ENCODE measurements at regions not wholly inside any gene's neighbourhood (a gene's known extent, or its start where the extent isn't known, plus 50 kb on each side); places are given as distances from the start of the nearest gene placed in this dataset.

- no peak for TF ChIP-seq CTCF (IDR thresholded peaks at IDR 0.05; ENCODE audit: unreplicated experiment)
- intact Hi-C loops (cut with micrococcal nuclease; ENCODE audit: unreplicated experiment), result no loop called here
- no peak overlapping the region for H3K27ac Mint-ChIP-seq (ENCODE audit: unreplicated experiment)
- peaks cover 33% of the 10 kb centered on the region for H3K27me3 Mint-ChIP-seq (ENCODE audit: unreplicated experiment)
- H3K9me3 Mint-ChIP-seq (ENCODE audit: low read depth, unreplicated experiment), result no peaks in the 10 kb centered on the region
- no peak for DNase-seq
- H3K36me3 Mint-ChIP-seq (ENCODE audit: insufficient read depth, unreplicated experiment), result no peaks in the 10 kb centered on the region
- H3K4me1 Mint-ChIP-seq (ENCODE audit: low read depth, unreplicated experiment), result no peaks in the 10 kb centered on the region
- no TSS peak for BruUV-seq (replicated peaks)
- CTCF ChIA-PET, result interaction anchor here (0.6 kb wide), 1 partner anchor 859 kb away, joined by 3 read pairs; no protein-coding TSS in a partner anchor
- H3K4me3 Mint-ChIP-seq (ENCODE audit: low read depth, unreplicated experiment), result no peak overlapping the region
Observed at GRCh38 chr17:55661963-55662834, 60.5 kb downstream of the TMEM100 start.

- no peak overlapping the region for H3K27ac Mint-ChIP-seq (ENCODE audit: unreplicated experiment)
- CTCF ChIA-PET, result no interaction called here
- no peaks in the 10 kb centered on the region for H3K4me1 Mint-ChIP-seq (ENCODE audit: low read depth, unreplicated experiment)
- no peak for TF ChIP-seq CTCF (IDR thresholded peaks at IDR 0.05; ENCODE audit: unreplicated experiment)
- BruUV-seq (replicated peaks), result no TSS peak
- no peak for DNase-seq
- no peaks in the 10 kb centered on the region for H3K36me3 Mint-ChIP-seq (ENCODE audit: insufficient read depth, unreplicated experiment)
- H3K9me3 Mint-ChIP-seq (ENCODE audit: low read depth, unreplicated experiment), result no peaks in the 10 kb centered on the region
- intact Hi-C loops (cut with micrococcal nuclease; ENCODE audit: unreplicated experiment), result no loop called here
- H3K4me3 Mint-ChIP-seq (ENCODE audit: low read depth, unreplicated experiment), result no peak overlapping the region
- peaks cover 24% of the 10 kb centered on the region for H3K27me3 Mint-ChIP-seq (ENCODE audit: unreplicated experiment)
Observed at GRCh38 chr17:55661256-55661758, 61.4 kb downstream of the TMEM100 start.

GRCh38 chr17:55660178-55660886, 62.3 kb downstream of the TMEM100 start:
- intact Hi-C loops (cut with micrococcal nuclease; ENCODE audit: unreplicated experiment), result no loop called here
- BruUV-seq (replicated peaks), result no TSS peak
- TF ChIP-seq CTCF (IDR thresholded peaks at IDR 0.05; ENCODE audit: unreplicated experiment), result no peak
- Mint-ChIP-seq H3K27ac (ENCODE audit: unreplicated experiment) (no peak overlapping the region), H3K4me3 (ENCODE audit: low read depth, unreplicated experiment) (no peak overlapping the region), H3K27me3 (ENCODE audit: unreplicated experiment) (peaks cover 14% of the 10 kb centered on the region), H3K9me3 (ENCODE audit: low read depth, unreplicated experiment) (no peaks in the 10 kb centered on the region), H3K36me3 (ENCODE audit: insufficient read depth, unreplicated experiment) (no peaks in the 10 kb centered on the region), H3K4me1 (ENCODE audit: low read depth, unreplicated experiment) (no peaks in the 10 kb centered on the region)
- DNase-seq, result no peak
- CTCF ChIA-PET, result interaction anchor here (0.6 kb wide), 2 partner anchors 54 to 305 kb away, joined by 3 to 7 read pairs; no protein-coding TSS in a partner anchor

- Mint-ChIP-seq H3K27ac (ENCODE audit: unreplicated experiment) (no peak overlapping the region), H3K4me3 (ENCODE audit: low read depth, unreplicated experiment) (no peak overlapping the region), H3K9me3 (ENCODE audit: low read depth, unreplicated experiment) (no peaks in the 10 kb centered on the region), H3K27me3 (ENCODE audit: unreplicated experiment) (peaks cover 14% of the 10 kb centered on the region), H3K4me1 (ENCODE audit: low read depth, unreplicated experiment) (no peaks in the 10 kb centered on the region), H3K36me3 (ENCODE audit: insufficient read depth, unreplicated experiment) (no peaks in the 10 kb centered on the region)
- BruUV-seq (replicated peaks), result no TSS peak
- no peak for TF ChIP-seq CTCF (IDR thresholded peaks at IDR 0.05; ENCODE audit: unreplicated experiment)
- DNase-seq, result no peak
- CTCF ChIA-PET, result interaction anchor here (0.6 kb wide), 2 partner anchors 55 to 305 kb away, joined by 3 to 7 read pairs; no protein-coding TSS in a partner anchor
- intact Hi-C loops (cut with micrococcal nuclease; ENCODE audit: unreplicated experiment), result no loop called here
Observed at GRCh38 chr17:55659661-55660060, 63.0 kb downstream of the TMEM100 start.
